Erythroblast (primary cell): ENCODE measurements at regions not wholly inside any gene's neighbourhood (a gene's known extent, or its start where the extent isn't known, plus 50 kb on each side); places are given as distances from the start of the nearest gene placed in this dataset.

ENCODE experiments used
- GATA1 ChIP-seq: IDR thresholded peaks from 2 replicates; pipeline ENCODE4 v1.6.1; 2011; ENCODE audit warnings: low read depth, mild to moderate bottlenecking, control low read depth, low read length, moderate library complexity
- POLR2A ChIP-seq: IDR thresholded peaks from 2 replicates; pipeline ENCODE4 v1.6.1; 2011; ENCODE audit warnings: mild to moderate bottlenecking, low read length

DNA sequence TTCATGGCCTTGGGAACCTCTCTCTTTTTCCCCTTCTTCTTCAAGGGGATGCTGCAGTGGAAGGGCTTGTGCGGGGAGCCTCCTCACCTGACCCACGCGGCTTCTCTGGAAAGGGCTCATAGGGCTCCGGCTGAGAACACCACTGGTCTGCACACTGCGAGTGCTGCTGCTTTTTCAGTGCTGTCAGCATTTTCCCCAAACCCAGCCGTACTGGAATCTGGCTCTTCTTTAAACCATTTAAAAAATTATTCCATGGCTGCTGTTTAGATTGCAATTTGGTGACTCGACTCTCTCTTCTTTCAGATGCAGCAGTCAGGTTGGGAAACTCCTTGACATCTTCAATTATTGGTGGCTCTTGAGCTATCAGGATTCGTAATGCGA lies 272.6 kb upstream of the DSEL start:
- TF ChIP-seq POLR2A: no peak
- no peak for TF ChIP-seq GATA1
